ENCODE measurements at regions not wholly inside any gene's neighbourhood (a gene's known extent, or its start where the extent isn't known, plus 50 kb on each side); places are given as distances from the start of the nearest gene placed in this dataset.

DNA sequence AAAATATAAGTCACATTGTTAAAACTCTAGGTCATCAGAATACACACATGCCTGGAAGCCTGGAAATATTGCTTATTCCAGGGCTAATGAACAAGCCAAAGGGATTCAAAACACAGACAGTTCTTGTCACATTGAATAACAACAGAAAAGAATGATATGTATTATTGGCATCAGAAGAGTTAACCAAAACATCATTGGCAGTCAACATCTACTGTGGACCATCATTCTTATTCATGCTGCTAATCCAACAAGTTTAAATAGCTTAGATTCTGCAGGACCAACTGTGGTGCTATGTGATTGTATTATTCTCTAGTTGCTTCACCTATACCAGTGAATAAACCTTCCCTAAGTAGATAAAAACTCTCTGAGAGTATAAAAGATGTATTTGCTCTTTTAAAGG, 198.3 kb downstream of the NEBL start (continued):
- TF ChIP-seq, protein P1, sequence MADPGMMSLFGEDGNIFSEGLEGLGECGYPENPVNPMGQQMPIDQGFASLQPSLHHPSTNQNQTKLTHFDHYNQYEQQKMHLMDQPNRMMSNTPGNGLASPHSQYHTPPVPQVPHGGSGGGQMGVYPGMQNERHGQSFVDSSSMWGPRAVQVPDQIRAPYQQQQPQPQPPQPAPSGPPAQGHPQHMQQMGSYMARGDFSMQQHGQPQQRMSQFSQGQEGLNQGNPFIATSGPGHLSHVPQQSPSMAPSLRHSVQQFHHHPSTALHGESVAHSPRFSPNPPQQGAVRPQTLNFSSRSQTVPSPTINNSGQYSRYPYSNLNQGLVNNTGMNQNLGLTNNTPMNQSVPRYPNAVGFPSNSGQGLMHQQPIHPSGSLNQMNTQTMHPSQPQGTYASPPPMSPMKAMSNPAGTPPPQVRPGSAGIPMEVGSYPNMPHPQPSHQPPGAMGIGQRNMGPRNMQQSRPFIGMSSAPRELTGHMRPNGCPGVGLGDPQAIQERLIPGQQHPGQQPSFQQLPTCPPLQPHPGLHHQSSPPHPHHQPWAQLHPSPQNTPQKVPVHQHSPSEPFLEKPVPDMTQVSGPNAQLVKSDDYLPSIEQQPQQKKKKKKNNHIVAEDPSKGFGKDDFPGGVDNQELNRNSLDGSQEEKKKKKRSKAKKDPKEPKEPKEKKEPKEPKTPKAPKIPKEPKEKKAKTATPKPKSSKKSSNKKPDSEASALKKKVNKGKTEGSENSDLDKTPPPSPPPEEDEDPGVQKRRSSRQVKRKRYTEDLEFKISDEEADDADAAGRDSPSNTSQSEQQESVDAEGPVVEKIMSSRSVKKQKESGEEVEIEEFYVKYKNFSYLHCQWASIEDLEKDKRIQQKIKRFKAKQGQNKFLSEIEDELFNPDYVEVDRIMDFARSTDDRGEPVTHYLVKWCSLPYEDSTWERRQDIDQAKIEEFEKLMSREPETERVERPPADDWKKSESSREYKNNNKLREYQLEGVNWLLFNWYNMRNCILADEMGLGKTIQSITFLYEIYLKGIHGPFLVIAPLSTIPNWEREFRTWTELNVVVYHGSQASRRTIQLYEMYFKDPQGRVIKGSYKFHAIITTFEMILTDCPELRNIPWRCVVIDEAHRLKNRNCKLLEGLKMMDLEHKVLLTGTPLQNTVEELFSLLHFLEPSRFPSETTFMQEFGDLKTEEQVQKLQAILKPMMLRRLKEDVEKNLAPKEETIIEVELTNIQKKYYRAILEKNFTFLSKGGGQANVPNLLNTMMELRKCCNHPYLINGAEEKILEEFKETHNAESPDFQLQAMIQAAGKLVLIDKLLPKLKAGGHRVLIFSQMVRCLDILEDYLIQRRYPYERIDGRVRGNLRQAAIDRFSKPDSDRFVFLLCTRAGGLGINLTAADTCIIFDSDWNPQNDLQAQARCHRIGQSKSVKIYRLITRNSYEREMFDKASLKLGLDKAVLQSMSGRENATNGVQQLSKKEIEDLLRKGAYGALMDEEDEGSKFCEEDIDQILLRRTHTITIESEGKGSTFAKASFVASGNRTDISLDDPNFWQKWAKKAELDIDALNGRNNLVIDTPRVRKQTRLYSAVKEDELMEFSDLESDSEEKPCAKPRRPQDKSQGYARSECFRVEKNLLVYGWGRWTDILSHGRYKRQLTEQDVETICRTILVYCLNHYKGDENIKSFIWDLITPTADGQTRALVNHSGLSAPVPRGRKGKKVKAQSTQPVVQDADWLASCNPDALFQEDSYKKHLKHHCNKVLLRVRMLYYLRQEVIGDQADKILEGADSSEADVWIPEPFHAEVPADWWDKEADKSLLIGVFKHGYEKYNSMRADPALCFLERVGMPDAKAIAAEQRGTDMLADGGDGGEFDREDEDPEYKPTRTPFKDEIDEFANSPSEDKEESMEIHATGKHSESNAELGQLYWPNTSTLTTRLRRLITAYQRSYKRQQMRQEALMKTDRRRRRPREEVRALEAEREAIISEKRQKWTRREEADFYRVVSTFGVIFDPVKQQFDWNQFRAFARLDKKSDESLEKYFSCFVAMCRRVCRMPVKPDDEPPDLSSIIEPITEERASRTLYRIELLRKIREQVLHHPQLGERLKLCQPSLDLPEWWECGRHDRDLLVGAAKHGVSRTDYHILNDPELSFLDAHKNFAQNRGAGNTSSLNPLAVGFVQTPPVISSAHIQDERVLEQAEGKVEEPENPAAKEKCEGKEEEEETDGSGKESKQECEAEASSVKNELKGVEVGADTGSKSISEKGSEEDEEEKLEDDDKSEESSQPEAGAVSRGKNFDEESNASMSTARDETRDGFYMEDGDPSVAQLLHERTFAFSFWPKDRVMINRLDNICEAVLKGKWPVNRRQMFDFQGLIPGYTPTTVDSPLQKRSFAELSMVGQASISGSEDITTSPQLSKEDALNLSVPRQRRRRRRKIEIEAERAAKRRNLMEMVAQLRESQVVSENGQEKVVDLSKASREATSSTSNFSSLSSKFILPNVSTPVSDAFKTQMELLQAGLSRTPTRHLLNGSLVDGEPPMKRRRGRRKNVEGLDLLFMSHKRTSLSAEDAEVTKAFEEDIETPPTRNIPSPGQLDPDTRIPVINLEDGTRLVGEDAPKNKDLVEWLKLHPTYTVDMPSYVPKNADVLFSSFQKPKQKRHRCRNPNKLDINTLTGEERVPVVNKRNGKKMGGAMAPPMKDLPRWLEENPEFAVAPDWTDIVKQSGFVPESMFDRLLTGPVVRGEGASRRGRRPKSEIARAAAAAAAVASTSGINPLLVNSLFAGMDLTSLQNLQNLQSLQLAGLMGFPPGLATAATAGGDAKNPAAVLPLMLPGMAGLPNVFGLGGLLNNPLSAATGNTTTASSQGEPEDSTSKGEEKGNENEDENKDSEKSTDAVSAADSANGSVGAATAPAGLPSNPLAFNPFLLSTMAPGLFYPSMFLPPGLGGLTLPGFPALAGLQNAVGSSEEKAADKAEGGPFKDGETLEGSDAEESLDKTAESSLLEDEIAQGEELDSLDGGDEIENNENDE (IDR thresholded peaks at IDR 0.05; ENCODE audit: insufficient replicate concordance, low read length) = peak; percentile 42
- no peak for TF ChIP-seq SP4 (IDR thresholded peaks at IDR 0.05; ENCODE audit: low read length)
- TF ChIP-seq PHF8 (conservative IDR thresholded peaks at IDR 0.05; ENCODE audit: low read depth, low read length) = no peak
- peak in 1 of 2 experiments; percentile 68; a peak in 2 of 4 replicates for TF ChIP-seq HDAC2 (IDR thresholded peaks at IDR 0.05; ENCODE audit: borderline replicate concordance in 1 of 2, low read depth in 2 of 2, low read length in 2 of 2)
- TF ChIP-seq CEBPB (IDR thresholded peaks at IDR 0.05; ENCODE audit: low read depth, low read length) = 0 out of 2 replicates have a peak, but pooled peaks have one; percentile 22
- no peak for TF ChIP-seq CHD2 (IDR thresholded peaks at IDR 0.05; ENCODE audit: low read length)
- no peak for TF ChIP-seq SIX5 (IDR thresholded peaks at IDR 0.05; ENCODE audit: low read depth, low read length)
- TF ChIP-seq, protein P2, sequence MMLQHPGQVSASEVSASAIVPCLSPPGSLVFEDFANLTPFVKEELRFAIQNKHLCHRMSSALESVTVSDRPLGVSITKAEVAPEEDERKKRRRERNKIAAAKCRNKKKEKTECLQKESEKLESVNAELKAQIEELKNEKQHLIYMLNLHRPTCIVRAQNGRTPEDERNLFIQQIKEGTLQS (IDR thresholded peaks at IDR 0.05; ENCODE audit: insufficient read depth, low read depth, low read length) = no peak
- TF ChIP-seq CHD1 (IDR thresholded peaks at IDR 0.05; ENCODE audit: low read depth, low read length) = no peak
- TF ChIP-seq TCF12 (IDR thresholded peaks at IDR 0.05; ENCODE audit: low read depth, low read length) = no peak
- no peak for TF ChIP-seq ZNF274 (IDR thresholded peaks at IDR 0.05; ENCODE audit: borderline replicate concordance, extremely low read depth, low read length)
- TF ChIP-seq CBX5 (IDR thresholded peaks at IDR 0.05; ENCODE audit: low read depth, low read length) = no peak

Measured in H1 (cell line).